Esophagus muscularis mucosa (tissue), 3 donors: ENCODE measurements at regions not wholly inside any gene's neighbourhood (a gene's known extent, or its start where the extent isn't known, plus 50 kb on each side); places are given as distances from the start of the nearest gene placed in this dataset.

Source experiments
- POLR2A ChIP-seq: fragments of 450-650 bp; IDR thresholded peaks from one replicate; pipeline ENCODE4 v1.6.1; 2017; ENCODE audit warnings: antibody characterized with exemption, moderate library complexity, mild to moderate bottlenecking, low read depth
- POLR2AphosphoS5 ChIP-seq, 2 donors: sonication (generic); formaldehyde crosslinking; IDR thresholded peaks; one replicate each; pipeline ENCODE4 v1.6.1; 2017; ENCODE audit warnings: antibody characterized with exemption in 2 of 2
- TF ChIP-seq, protein P1 (sequence below), 3 experiments: fragments of 200-600 bp in 2 of 3; fragments of 450-650 bp in 1 of 3; sonication (generic) in 2 of 3; IDR thresholded peaks; one replicate each; pipeline ENCODE4 v1.5.1; 2017 to 2019; ENCODE audit warnings: antibody characterized with exemption in 3 of 3, mild to moderate bottlenecking in 2 of 3, moderate library complexity in 1 of 3

DNA sequence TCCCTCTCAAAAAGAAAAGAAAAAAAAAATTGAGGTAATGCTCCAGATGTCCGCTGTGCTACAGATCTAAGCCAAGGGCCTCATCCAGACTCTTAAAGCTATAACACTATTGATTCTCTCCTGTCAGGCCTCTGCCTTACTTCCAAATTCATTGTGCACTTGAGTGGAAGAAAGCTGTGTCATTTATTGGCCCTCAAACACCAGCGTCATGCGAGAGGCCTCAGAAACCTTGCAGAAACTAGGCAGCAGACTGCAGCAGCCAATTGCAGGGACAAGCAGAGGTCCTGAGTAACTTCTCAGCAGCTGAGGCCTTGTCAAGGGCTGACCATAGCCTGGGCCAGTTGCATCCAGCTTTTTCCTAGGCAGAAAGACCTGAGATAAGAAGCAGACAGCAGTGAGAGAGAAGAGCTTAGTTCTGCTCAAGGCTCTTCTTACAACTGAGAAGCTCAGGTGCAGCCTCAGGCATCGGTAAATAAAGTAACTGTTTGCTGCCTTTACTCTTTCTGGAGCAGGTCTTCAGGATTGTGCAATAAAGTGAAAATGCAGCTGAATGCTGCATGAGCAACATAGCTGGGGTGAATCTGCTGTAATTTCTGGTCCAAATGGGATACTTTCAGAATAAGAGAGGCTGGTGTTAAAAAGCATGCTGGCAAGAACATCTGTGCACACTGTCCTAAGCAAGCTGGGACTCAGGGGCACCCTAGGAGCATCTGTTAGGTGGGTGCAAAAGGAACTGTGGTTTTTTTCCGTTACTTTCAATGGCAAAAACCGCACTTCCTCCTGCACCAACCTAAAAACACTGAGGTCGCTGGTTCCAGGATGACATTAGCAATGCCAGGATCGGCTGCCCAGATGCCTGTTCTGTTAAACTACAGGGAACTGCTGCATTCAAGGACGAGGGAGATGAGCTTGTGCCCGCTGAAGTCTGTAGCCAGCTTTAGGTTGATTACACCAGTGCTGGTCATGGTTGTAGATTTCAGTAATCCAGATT is 181.8 kb upstream of the PFKP start:
- TF ChIP-seq POLR2A (no peak), POLR2AphosphoS5 (IDR thresholded peaks at IDR 0.05) (no peak)
- TF ChIP-seq, protein P1, sequence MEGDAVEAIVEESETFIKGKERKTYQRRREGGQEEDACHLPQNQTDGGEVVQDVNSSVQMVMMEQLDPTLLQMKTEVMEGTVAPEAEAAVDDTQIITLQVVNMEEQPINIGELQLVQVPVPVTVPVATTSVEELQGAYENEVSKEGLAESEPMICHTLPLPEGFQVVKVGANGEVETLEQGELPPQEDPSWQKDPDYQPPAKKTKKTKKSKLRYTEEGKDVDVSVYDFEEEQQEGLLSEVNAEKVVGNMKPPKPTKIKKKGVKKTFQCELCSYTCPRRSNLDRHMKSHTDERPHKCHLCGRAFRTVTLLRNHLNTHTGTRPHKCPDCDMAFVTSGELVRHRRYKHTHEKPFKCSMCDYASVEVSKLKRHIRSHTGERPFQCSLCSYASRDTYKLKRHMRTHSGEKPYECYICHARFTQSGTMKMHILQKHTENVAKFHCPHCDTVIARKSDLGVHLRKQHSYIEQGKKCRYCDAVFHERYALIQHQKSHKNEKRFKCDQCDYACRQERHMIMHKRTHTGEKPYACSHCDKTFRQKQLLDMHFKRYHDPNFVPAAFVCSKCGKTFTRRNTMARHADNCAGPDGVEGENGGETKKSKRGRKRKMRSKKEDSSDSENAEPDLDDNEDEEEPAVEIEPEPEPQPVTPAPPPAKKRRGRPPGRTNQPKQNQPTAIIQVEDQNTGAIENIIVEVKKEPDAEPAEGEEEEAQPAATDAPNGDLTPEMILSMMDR (IDR thresholded peaks at IDR 0.05): no peak
